DND-41 (cell line): ENCODE measurements at regions not wholly inside any gene's neighbourhood (a gene's known extent, or its start where the extent isn't known, plus 50 kb on each side); places are given as distances from the start of the nearest gene placed in this dataset.

Experiments used
- ATAC-seq: fragments of 200-7000 bp; cut with Tn5 transposase; 3 replicates; pipeline ENCODE4 v1.9.1; 2021; ENCODE audit warnings: low read depth; ENCODE audit not compliant: insufficient read depth
- DNase-seq: peaks from one replicate; pipeline ENCODE4 v3.0.0-alpha.2; 2020
- H2AFZ ChIP-seq: 2 replicates; pipeline ENCODE4 v1.6.0; 2012; ENCODE audit warnings: low read depth, low read length
- H3K27ac ChIP-seq: 2 replicates; pipeline ENCODE4 v1.5.1; 2012; ENCODE audit warnings: low read length, inconsistent platforms
- H3K27me3 ChIP-seq: fragments of 200-600 bp; sonication (generic); 2 replicates; pipeline ENCODE4 v1.6.0; 2012; ENCODE audit warnings: low read length, mild to moderate bottlenecking, inconsistent platforms; ENCODE audit not compliant: insufficient read depth, poor library complexity
- H3K36me3 ChIP-seq: 2 replicates; pipeline ENCODE4 v1.5.1; 2012; ENCODE audit warnings: low read length, inconsistent platforms; ENCODE audit not compliant: insufficient read depth
- H3K4me1 ChIP-seq: 2 replicates; pipeline ENCODE4 v1.5.1; 2012; ENCODE audit warnings: mild to moderate bottlenecking, low read length; ENCODE audit not compliant: insufficient read depth
- H3K4me2 ChIP-seq: 2 replicates; pipeline ENCODE4 v1.6.0; 2012; ENCODE audit warnings: mild to moderate bottlenecking, moderate library complexity, low read length, inconsistent platforms; ENCODE audit not compliant: insufficient read depth
- H3K4me3 ChIP-seq, 2 experiments: fragments of 200-600 bp in 1 of 2; shearing (Covaris generic) in 1 of 2; 2 replicates each; pipeline ENCODE4 v1.5.1; 2012 to 2016; ENCODE audit warnings: inconsistent platforms in 2 of 2, low read length in 2 of 2, mild to moderate bottlenecking in 2 of 2, low read depth in 1 of 2, moderate library complexity in 1 of 2
- H3K79me2 ChIP-seq: 2 replicates; pipeline ENCODE4 v1.6.0; 2012; ENCODE audit warnings: low read length, inconsistent platforms; ENCODE audit not compliant: insufficient read depth
- H3K9ac ChIP-seq: 2 replicates; pipeline ENCODE4 v1.6.0; 2012; ENCODE audit warnings: low read depth, mild to moderate bottlenecking, inconsistent platforms, low read length, moderate library complexity
- H3K9me3 ChIP-seq: 2 replicates; pipeline ENCODE4 v1.5.1; 2012; ENCODE audit warnings: low read length, moderate library complexity, mild to moderate bottlenecking, inconsistent platforms; ENCODE audit not compliant: insufficient read depth, severe bottlenecking
- H4K20me1 ChIP-seq: 2 replicates; pipeline ENCODE4 v1.6.0; 2012; ENCODE audit warnings: low read length; ENCODE audit not compliant: insufficient read depth
- CTCF ChIP-seq: IDR thresholded peaks from 2 replicates; pipeline ENCODE4 v1.5.1; 2012; ENCODE audit warnings: borderline replicate concordance, low read length, moderate library complexity, mild to moderate bottlenecking; ENCODE audit not compliant: poor library complexity, severe bottlenecking; ENCODE audit errors: extremely low read depth
- EZH2 ChIP-seq: IDR thresholded peaks from 3 replicates; pipeline ENCODE4 v1.6.1; 2012; ENCODE audit warnings: borderline replicate concordance, low read depth, mild to moderate bottlenecking, moderate library complexity, low read length, inconsistent platforms; ENCODE audit not compliant: severe bottlenecking

GRCh38 chr16:6297666-6298410 lies 1034.8 kb upstream of the RBFOX1 start:
- Histone ChIP-seq H3K4me1 (no peaks in the 10 kb centered on the region), H3K4me3 (no peak overlapping the region), H3K4me2 (no peak overlapping the region), H3K27me3 (no peaks in the 10 kb centered on the region), H3K79me2 (no peaks in the 10 kb centered on the region), H4K20me1 (no peaks in the 10 kb centered on the region), H3K27ac (no peak overlapping the region), H3K9me3 (no peaks in the 10 kb centered on the region), H3K36me3 (no peaks in the 10 kb centered on the region), H3K9ac (no peak overlapping the region), H2AFZ (no peak overlapping the region)
- ATAC-seq (no peak), DNase-seq (no peak)
- TF ChIP-seq CTCF (no peak), EZH2 (no peak)

GRCh38 chr16:6286176-6286575 lies 1046.5 kb upstream of the RBFOX1 start:
- no peak overlapping the region for H3K27ac ChIP-seq
- H3K4me2 ChIP-seq: no peak overlapping the region
- no peak overlapping the region for H3K4me3 ChIP-seq
- no peaks in the 10 kb centered on the region for H3K27me3 ChIP-seq
- no peak for ATAC-seq
- no peak for DNase-seq
- H3K36me3 ChIP-seq: no peaks in the 10 kb centered on the region
- H3K79me2 ChIP-seq: no peaks in the 10 kb centered on the region
- no peak overlapping the region for H2AFZ ChIP-seq
- H3K9ac ChIP-seq: no peak overlapping the region
- H3K9me3 ChIP-seq: no peaks in the 10 kb centered on the region
- no peaks in the 10 kb centered on the region for H4K20me1 ChIP-seq
- H3K4me1 ChIP-seq: no peaks in the 10 kb centered on the region
- TF ChIP-seq EZH2 (no peak), CTCF (no peak)

- no peaks in the 10 kb centered on the region for H3K4me1 ChIP-seq
- H3K4me3 ChIP-seq: no peak overlapping the region
- TF ChIP-seq EZH2 (no peak), CTCF (no peak)
- H3K27me3 ChIP-seq: peaks cover 3% of the 10 kb centered on the region
- DNase-seq (no peak), ATAC-seq (no peak)
- no peak overlapping the region for H3K4me2 ChIP-seq
- no peaks in the 10 kb centered on the region for H3K79me2 ChIP-seq
- H4K20me1 ChIP-seq: no peaks in the 10 kb centered on the region
- no peaks in the 10 kb centered on the region for H3K9me3 ChIP-seq
- no peak overlapping the region for H2AFZ ChIP-seq
- H3K36me3 ChIP-seq: no peaks in the 10 kb centered on the region
- H3K27ac ChIP-seq: no peak overlapping the region
- no peak overlapping the region for H3K9ac ChIP-seq
These were observed 1047.9 kb upstream of the RBFOX1 start for GRCh38 chr16:6284731-6285130.
